ENCODE measurements at regions not wholly inside any gene's neighbourhood (a gene's known extent, or its start where the extent isn't known, plus 50 kb on each side); places are given as distances from the start of the nearest gene placed in this dataset.

DNA sequence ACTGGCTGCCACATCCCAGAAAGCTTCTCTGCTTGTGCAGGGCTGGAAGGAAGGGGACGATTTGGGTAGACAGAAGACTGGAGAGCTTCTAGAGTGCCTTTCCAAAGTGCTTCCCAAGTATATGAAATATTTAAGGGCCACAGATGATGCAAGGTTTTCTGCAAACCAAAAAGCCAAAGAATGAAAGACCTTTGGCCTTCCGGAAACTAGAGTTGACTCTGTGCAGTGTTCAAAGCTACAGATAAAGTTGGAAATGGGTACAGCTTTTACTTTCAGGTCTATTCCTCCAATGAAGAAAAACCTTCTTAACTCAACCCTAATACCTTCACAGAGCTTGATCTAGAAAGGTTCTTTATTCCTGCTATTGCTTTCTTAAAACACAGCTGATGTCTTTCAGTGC lies 253.0 kb upstream of the KLHL29 start (continued):
- TF ChIP-seq, protein P1, sequence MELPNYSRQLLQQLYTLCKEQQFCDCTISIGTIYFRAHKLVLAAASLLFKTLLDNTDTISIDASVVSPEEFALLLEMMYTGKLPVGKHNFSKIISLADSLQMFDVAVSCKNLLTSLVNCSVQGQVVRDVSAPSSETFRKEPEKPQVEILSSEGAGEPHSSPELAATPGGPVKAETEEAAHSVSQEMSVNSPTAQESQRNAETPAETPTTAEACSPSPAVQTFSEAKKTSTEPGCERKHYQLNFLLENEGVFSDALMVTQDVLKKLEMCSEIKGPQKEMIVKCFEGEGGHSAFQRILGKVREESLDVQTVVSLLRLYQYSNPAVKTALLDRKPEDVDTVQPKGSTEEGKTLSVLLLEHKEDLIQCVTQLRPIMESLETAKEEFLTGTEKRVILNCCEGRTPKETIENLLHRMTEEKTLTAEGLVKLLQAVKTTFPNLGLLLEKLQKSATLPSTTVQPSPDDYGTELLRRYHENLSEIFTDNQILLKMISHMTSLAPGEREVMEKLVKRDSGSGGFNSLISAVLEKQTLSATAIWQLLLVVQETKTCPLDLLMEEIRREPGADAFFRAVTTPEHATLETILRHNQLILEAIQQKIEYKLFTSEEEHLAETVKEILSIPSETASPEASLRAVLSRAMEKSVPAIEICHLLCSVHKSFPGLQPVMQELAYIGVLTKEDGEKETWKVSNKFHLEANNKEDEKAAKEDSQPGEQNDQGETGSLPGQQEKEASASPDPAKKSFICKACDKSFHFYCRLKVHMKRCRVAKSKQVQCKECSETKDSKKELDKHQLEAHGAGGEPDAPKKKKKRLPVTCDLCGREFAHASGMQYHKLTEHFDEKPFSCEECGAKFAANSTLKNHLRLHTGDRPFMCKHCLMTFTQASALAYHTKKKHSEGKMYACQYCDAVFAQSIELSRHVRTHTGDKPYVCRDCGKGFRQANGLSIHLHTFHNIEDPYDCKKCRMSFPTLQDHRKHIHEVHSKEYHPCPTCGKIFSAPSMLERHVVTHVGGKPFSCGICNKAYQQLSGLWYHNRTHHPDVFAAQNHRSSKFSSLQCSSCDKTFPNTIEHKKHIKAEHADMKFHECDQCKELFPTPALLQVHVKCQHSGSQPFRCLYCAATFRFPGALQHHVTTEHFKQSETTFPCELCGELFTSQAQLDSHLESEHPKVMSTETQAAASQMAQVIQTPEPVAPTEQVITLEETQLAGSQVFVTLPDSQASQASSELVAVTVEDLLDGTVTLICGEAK (IDR thresholded peaks at IDR 0.05) = no peak
- TF ChIP-seq, protein P1 (CRISPR knock-in tag; IDR thresholded peaks at IDR 0.05) = peak; percentile 26; the same call in 1 of the 2 replicates

DNA sequence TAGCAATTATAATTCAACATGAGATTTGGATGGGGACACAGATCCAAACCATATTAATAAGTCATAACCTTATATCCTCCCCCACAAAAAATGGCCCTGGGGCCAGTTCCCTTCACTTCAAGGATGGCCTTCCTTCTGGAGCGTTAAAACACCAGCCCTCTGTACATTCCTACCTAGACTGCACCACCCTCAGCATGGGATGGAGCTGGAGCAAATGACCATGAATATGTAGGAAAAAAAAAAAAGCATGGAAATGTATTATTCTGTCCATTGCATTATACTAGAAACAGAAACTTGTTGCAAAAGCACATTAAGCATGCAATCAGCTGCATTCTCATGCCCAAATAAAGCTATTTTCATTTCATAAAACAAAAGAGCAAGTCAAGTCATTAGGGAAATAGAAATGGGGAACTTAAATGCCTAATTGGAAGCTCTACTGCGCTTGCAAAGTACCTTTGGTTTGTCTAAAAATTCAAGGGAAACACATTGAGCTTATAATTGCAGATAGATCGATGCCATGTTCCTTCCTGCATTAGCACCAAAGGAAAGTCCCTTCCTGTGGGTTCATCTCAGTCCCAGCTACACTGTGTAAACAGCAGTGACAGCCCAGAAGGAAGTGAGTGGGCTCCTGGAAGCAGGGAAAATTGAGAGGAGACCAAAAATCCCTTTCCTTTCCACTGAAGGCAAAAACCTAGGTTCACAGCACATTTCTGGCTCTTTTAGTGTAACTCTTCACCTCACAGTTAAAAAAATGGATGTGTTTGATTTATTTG lies 252.0 kb upstream of the KLHL29 start:
- no peak overlapping the region for H3K4me3 ChIP-seq (replicated peaks in 1 of 3; ENCODE audit: insufficient read depth in 1 of 3, low read depth in 2 of 3, low read length in 3 of 3)
- no peak for TF ChIP-seq FOXO1 (CRISPR knock-in tag; IDR thresholded peaks at IDR 0.05)
- TF ChIP-seq ZNF572 (CRISPR knock-in tag; IDR thresholded peaks at IDR 0.05) = no peak
- no peak for TF ChIP-seq ZBTB42 (CRISPR knock-in tag; IDR thresholded peaks at IDR 0.05)
- H3K4me2 ChIP-seq (ENCODE audit: low read depth, low read length) = no peak overlapping the region
- DNase-seq (ENCODE audit: low spot score) (no peak), ATAC-seq (no peak), FAIRE-seq (no peak)
- H3K4me1 ChIP-seq (ENCODE audit: insufficient read depth, low read length) = peaks cover 3% of the 10 kb centered on the region
- intact Hi-C loops (cut with micrococcal nuclease; ENCODE audit: unreplicated experiment) = no loop called here
- H3K27ac ChIP-seq (ENCODE audit: extremely low read length, insufficient read depth, low read length) = no peak overlapping the region
- in situ Hi-C loops (cut with HindIII; ENCODE audit: extremely low pct_ligation_motif_present, low pct_unique_long_range_greater_than_20kb) = no loop called here
- no TSS peak for BruUV-seq (replicated peaks)
- POLR2A ChIA-PET = no interaction called here
- CTCF ChIA-PET (ENCODE audit: low intra/inter-chr PET ratio, low total read pairs) = no interaction called here
- H3K9me3 ChIP-seq (ENCODE audit: low read length) = peaks cover 11% of the 10 kb centered on the region
- H3K79me2 ChIP-seq (ENCODE audit: insufficient read depth, low read length) = no peaks in the 10 kb centered on the region
- no peaks in the 10 kb centered on the region for H3K27me3 ChIP-seq (ENCODE audit: control insufficient read depth in 1 of 2, insufficient read depth in 2 of 2, low read length in 2 of 2)
- H3K36me3 ChIP-seq (replicated peaks in 1 of 2; ENCODE audit: control insufficient read depth in 1 of 2, insufficient read depth in 2 of 2, low read length in 2 of 2) = no peaks in the 10 kb centered on the region
- 19% methylated on average over 3 of the region's 3 CpGs for WGBS (ENCODE audit: low lambda C conversion rate)
- H2AFZ ChIP-seq (ENCODE audit: low read length) = no peak overlapping the region
- H3K9ac ChIP-seq (ENCODE audit: insufficient read depth, low read depth, low read length) = no peak overlapping the region
- H4K20me1 ChIP-seq (ENCODE audit: insufficient read depth, low read length) = no peaks in the 10 kb centered on the region

Measured in HepG2 (cell line).